ENCODE measurements at regions not wholly inside any gene's neighbourhood (a gene's known extent, or its start where the extent isn't known, plus 50 kb on each side); places are given as distances from the start of the nearest gene placed in this dataset.
"Not testable (repeated sequence)": the region's sequence is repeated elsewhere in the genome, so short reads cannot be mapped to it uniquely, and the experiment has no call there.

DNA sequence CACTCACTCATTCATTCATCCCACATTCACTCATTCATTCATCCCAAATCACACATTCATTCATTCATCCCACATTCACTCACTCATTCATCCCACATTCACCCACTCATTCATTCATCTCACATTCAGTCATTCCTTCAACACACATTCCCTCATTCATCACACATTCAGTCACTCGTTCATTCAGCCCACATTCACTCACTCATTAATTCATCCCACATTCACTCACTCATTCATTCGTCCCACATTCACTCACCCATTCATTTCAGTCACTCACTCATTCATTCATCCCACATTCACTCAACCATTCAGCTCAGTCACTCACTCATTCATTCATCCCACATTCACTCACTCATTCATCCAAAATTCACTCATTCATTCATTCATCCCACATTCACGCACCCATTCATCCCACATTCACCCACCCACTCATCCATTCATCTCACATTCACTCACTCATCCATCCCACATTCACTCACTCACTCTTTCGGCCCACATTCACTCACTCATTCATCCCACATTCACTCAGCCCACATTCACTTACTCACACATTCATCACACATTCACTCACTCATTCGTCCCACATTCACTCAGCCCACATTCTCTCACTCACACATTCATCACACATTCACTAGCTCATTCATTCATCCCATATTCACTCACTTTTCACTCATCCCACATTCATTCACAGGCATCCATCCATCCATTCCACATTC, 5469.9 kb upstream of the TPTE start:
- H3K4me3 ChIP-seq (ENCODE audit: insufficient read length, low read depth); DNase-seq (ENCODE audit: low read depth, low spot score); H3K36me3 ChIP-seq (ENCODE audit: insufficient read depth, insufficient read length, low read length); H3K9ac ChIP-seq (ENCODE audit: insufficient read length, low read depth); H3K4me1 ChIP-seq (ENCODE audit: insufficient read depth, insufficient read length); H3K27me3 ChIP-seq (ENCODE audit: insufficient read depth, insufficient read length); H3K9me3 ChIP-seq (ENCODE audit: insufficient read depth, low read length): not testable (repeated sequence)

DNA sequence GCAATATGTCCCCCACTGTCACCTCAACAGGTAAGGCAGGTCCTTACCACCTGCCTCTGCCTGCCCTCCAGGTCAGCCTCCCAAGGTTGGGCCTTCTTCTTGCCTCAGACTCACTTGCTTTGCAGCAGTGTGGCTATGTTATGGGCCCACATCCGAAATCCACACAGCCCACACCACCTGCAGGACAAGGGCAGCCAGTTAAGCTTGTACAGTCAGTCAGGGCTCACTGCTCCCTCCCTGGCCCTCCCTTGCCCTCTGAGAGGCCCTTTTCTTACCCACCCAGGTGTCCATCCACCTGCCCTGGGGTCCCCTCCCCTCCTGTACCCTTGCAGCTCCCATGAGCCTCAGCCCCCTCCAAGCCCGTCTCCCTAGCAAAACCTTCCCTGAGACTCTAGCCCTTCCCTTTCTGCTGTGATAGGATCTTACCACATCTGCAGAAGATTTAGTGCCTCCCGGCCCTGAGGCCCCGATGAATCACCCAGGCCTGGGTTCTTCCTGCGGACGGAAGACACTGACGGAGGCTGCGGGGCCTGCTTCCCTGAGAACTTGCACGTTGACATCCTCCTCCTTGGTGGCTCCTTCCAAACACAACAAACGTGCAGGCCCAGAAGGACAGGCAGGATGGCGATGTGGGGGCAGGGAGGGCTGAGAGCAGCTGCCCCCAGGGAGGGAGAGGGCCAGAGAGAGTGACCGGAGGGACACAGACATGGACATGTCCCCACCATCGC, 5466.2 kb upstream of the TPTE start:
- not testable (repeated sequence) for H3K27me3 ChIP-seq (ENCODE audit: insufficient read depth, insufficient read length); H3K4me3 ChIP-seq (ENCODE audit: insufficient read length, low read depth); H3K9me3 ChIP-seq (ENCODE audit: insufficient read depth, low read length); DNase-seq (ENCODE audit: low read depth, low spot score); H3K4me1 ChIP-seq (ENCODE audit: insufficient read depth, insufficient read length); H3K9ac ChIP-seq (ENCODE audit: insufficient read length, low read depth); H3K36me3 ChIP-seq (ENCODE audit: insufficient read depth, insufficient read length, low read length)

DNA sequence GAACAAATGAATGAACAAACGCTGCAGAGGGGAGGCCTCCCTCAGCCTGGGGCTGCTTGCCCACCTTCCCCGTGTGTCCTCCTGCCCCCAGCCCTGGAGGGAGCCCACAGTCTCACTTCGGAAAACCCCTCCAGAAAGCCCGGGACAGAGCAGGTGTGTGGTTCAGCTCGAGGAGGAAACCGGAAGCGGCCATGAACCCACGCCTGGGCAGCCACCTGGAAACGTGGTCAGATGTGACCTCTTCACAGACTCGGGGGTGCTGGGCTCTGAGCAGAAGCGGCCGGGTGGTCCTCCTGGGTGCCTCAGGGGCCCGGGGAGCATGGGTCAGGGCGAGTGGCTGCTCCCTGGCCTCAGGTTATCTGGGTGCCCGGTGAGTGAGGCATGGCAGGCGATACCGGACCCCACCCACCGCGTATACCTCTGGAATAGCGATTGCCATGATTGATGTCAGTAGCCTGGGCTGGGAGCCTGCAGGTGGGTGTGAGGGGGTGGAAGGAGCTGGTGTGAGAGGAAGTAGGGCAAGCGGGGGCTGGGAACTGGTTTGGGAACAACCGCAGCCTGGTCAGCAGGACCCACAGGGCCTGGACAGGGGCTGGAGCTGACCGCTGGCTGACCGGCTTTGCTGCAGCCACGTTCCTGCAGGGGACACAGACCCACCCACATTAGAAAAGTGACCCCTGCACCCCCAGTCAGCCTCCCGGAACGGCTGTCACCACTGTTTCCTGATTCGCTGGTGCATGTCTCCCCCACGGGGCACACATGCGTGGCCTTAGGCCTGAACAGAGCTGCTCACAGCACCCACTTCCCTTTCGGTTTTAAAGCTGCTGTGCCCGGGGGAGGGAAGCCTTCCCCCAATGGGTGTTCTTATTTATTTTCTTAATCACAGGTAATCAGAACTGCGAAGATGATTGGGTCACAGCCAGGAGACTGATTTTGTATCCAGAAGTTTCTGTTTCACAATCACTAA, 5465.1 kb upstream of the TPTE start:
- H3K9ac ChIP-seq (ENCODE audit: insufficient read length, low read depth); H3K4me1 ChIP-seq (ENCODE audit: insufficient read depth, insufficient read length); H3K36me3 ChIP-seq (ENCODE audit: insufficient read depth, insufficient read length, low read length); H3K27me3 ChIP-seq (ENCODE audit: insufficient read depth, insufficient read length); DNase-seq (ENCODE audit: low read depth, low spot score); H3K4me3 ChIP-seq (ENCODE audit: insufficient read length, low read depth); H3K9me3 ChIP-seq (ENCODE audit: insufficient read depth, low read length): not testable (repeated sequence)

DNA sequence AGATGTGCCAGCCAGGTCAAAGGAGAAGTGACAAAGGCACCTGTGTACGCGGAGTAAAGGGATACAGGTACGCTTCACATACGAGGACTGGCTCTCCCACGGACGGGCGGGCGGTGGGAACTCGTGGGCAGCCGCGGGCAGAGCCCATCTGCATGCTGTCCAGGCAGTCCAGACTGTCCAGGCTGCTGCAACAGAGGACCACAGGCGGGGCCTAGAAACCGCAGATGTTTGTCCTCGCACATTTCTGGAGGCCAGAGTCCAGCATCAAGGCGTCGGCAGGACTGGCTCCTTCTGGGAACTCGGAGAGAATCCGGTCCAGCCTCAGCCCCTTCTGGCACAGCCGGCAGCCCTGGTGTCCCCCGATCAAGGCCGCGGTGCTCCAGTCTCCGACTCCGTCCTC, 5464.3 kb upstream of the TPTE start:
- not testable (repeated sequence) for H3K36me3 ChIP-seq (ENCODE audit: insufficient read depth, insufficient read length, low read length); DNase-seq (ENCODE audit: low read depth, low spot score); H3K27me3 ChIP-seq (ENCODE audit: insufficient read depth, insufficient read length)

DNA sequence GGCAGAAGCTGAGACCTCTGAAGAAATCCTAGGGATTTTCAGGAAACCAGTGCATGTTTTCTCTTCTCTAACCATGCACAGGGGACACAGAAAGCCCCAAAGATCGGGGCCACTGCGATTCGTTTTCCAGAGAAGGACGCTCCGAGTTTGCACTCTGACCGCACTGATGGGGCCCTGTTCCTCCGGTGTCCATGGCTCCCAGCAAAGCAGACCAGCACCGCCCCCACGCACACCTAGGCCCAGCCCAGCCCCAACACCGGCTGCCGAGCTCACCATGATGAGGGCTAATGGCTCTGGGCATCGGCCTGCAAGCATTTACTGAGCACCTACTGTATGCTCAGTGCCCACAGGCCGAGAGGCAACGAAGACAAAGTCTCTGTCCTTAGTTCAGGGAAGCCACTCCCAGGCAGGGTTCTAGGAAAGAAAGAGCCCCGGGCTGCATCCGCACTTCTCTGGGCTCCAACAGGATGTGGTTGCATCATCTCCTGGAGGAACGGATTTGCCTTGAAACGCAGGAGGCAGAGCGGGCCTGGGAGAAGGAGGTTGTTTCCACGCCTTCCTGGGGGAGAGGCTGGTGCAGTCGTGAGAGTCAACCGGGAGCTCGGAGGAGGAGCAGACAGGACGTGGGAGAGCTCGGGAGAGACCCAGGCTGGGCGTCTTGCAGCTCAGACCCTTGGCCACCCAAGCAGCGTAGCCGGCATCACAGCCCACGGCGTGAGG, 5460.9 kb upstream of the TPTE start:
- H3K4me1 ChIP-seq (ENCODE audit: insufficient read depth, insufficient read length); H3K27me3 ChIP-seq (ENCODE audit: insufficient read depth, insufficient read length); H3K4me3 ChIP-seq (ENCODE audit: insufficient read length, low read depth); H3K9me3 ChIP-seq (ENCODE audit: insufficient read depth, low read length); H3K36me3 ChIP-seq (ENCODE audit: insufficient read depth, insufficient read length, low read length); DNase-seq (ENCODE audit: low read depth, low spot score); H3K9ac ChIP-seq (ENCODE audit: insufficient read length, low read depth): not testable (repeated sequence)

More for the DNA sequence above, 5464.3 kb upstream of the TPTE start:
- not testable (repeated sequence) for H3K9ac ChIP-seq (ENCODE audit: insufficient read length, low read depth); H3K4me1 ChIP-seq (ENCODE audit: insufficient read depth, insufficient read length); H3K9me3 ChIP-seq (ENCODE audit: insufficient read depth, low read length); H3K4me3 ChIP-seq (ENCODE audit: insufficient read length, low read depth)

DNA sequence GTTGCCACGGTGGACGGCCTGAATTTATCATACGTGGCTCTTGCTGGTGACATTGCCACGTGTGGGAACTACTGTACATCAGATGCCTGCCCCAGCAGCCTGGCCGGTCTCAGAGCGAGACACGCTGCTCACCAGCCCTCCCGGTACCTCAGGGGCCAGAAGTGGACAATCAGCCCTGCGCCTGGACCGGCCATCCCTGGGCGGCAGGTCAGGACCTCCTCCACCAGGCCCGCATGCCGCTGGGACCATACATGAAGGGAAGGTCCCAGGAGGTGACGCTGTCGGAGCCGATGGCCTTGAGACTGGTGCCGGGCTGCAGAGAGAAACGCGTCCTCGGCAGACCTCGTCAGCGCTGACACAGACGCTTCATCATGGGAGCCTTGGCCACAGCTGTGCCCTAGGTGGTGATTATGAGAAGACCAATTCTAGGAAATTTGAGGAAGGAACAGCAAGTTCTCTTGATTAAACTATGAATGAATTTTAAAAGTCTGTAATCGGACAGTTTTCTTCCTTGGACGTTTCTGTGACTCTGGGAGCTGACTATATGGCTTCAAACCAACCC, 5456.7 kb upstream of the TPTE start:
- H3K9ac ChIP-seq (ENCODE audit: insufficient read length, low read depth); H3K9me3 ChIP-seq (ENCODE audit: insufficient read depth, low read length); H3K27me3 ChIP-seq (ENCODE audit: insufficient read depth, insufficient read length); H3K4me3 ChIP-seq (ENCODE audit: insufficient read length, low read depth); H3K4me1 ChIP-seq (ENCODE audit: insufficient read depth, insufficient read length); DNase-seq (ENCODE audit: low read depth, low spot score); H3K36me3 ChIP-seq (ENCODE audit: insufficient read depth, insufficient read length, low read length): not testable (repeated sequence)

DNA sequence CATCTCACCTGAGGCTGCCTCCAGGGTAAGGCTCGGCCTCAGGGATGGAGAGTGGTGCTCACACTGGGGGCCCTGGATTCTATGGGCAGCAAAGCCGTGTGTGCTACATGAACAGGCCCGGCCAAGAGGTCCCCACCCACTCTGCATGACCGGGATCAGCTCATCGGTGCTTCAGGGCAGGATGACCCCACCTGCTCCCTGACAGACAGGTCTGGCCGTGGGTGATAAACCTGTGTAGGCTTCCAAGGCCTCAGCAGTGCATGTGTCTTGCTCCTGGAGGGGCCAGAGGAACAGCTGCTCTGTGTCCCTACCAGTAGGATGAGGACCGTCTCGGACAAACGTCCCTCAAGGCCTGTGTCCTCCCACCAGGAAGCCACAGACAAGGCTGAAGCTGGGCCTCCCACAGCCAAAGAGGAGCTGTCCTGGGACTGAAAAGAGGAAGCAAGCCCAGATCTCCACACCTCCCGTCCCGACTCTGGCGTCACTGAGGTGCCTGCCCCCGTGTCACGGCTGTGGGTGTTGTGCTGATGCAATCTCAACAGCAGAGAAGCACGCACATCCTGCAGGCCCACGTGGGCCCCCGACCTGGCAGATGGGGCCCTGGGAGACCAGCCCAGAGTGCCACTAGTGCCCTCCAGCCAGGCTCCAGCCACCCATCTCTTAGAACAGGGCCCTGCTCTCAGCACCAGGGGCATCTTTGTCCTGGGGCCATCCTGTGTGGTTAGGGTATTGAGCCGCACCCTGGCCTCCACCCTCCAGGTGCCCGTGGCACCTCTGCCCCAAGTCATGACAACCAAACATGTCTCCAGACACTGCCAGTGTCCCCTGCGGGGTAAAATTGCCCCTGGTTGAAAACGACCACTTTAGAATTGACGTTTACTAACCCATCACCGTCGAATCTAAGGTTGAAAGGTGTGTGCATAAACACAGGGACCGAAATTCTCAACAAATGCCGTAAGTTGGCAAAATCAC, 5455.9 kb upstream of the TPTE start:
- H3K9me3 ChIP-seq (ENCODE audit: insufficient read depth, low read length); H3K9ac ChIP-seq (ENCODE audit: insufficient read length, low read depth); H3K4me3 ChIP-seq (ENCODE audit: insufficient read length, low read depth); H3K4me1 ChIP-seq (ENCODE audit: insufficient read depth, insufficient read length); DNase-seq (ENCODE audit: low read depth, low spot score); H3K36me3 ChIP-seq (ENCODE audit: insufficient read depth, insufficient read length, low read length); H3K27me3 ChIP-seq (ENCODE audit: insufficient read depth, insufficient read length): not testable (repeated sequence)

DNA sequence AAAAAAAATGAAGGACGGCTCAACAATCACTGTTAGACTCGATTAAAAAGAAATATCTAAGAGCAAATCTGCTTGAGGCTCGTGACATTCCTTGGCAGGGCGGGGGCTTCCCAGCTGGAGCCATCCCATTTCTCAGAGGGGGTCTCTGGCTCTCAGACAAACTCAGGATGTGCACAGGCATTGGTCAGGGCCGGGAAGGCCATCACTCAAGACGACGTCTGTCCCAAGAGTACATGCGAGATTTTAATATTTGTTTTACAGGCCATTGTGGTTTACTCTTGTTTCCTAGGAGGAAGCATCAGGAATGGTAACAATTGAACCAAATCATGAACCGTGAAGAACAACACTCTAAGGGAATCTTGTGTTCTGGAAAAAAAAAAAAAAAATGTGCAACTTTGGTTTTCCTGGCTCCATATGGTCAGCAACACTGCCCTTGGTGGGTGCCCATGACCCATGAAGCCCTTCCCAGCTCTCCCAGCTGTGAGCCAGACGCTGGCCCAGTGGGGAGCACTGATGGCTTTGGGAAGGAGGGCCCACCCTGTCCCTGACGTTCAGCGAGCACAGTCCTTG, 5454.6 kb upstream of the TPTE start:
- not testable (repeated sequence) for H3K4me3 ChIP-seq (ENCODE audit: insufficient read length, low read depth); H3K9me3 ChIP-seq (ENCODE audit: insufficient read depth, low read length); DNase-seq (ENCODE audit: low read depth, low spot score); H3K4me1 ChIP-seq (ENCODE audit: insufficient read depth, insufficient read length); H3K9ac ChIP-seq (ENCODE audit: insufficient read length, low read depth); H3K27me3 ChIP-seq (ENCODE audit: insufficient read depth, insufficient read length); H3K36me3 ChIP-seq (ENCODE audit: insufficient read depth, insufficient read length, low read length)

DNA sequence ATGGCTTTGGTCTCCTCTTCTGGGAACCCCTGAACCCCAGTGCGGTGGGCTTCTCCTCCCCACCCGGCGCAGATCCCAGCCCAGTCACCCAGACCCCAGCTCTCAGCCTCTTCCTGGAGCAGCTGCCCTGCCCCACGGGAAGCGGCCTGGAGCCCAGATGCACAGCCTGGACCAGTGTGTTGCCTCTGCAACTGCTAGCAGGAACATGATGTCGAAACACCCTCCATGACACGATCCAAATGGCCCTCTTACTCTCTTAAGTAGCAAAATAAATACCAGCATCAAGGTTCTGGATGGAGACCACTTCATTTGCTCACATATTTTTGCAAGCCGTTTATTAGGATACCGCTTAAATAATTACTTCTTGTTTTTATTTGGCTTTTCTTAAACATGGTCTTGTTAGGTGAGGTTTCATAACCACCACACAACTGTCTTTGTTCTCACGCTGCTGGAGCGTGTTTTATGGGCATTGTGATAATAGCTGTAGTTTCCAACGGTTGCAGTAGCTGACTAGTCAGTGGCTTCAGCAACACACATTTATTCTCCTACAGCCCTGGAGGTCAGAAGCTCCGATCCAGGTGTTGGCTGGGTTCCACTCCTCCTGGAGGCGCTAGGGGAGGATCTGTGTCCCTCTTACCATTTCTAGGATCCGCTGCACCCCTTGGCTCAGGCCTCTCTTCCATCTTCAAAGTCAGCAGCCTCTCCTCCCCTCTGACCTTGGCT, 5453.9 kb upstream of the TPTE start:
- H3K27me3 ChIP-seq (ENCODE audit: insufficient read depth, insufficient read length); H3K36me3 ChIP-seq (ENCODE audit: insufficient read depth, insufficient read length, low read length); DNase-seq (ENCODE audit: low read depth, low spot score); H3K9me3 ChIP-seq (ENCODE audit: insufficient read depth, low read length); H3K4me1 ChIP-seq (ENCODE audit: insufficient read depth, insufficient read length); H3K9ac ChIP-seq (ENCODE audit: insufficient read length, low read depth); H3K4me3 ChIP-seq (ENCODE audit: insufficient read length, low read depth): not testable (repeated sequence)

DNA sequence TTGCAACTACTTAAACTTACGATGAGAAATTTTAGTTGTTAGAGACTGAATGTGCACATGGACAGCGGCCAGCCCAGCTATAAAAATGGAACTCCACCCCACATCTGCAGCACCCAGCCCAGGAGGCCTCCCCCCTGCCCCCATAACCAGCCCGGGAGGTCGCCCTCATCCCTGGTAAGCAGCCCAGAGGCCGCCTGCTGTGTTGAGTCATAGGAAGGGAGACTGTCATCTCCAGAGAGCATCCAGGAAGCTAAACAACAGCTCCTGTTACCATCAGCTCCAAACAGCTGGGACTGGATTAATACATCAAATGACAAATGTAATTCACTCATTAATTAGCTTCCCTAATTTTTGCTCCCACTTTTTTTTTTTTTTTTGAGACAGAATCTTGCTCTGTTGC, 5452.7 kb upstream of the TPTE start:
- not testable (repeated sequence) for H3K4me3 ChIP-seq (ENCODE audit: insufficient read length, low read depth); H3K9me3 ChIP-seq (ENCODE audit: insufficient read depth, low read length); H3K4me1 ChIP-seq (ENCODE audit: insufficient read depth, insufficient read length); DNase-seq (ENCODE audit: low read depth, low spot score); H3K27me3 ChIP-seq (ENCODE audit: insufficient read depth, insufficient read length); H3K9ac ChIP-seq (ENCODE audit: insufficient read length, low read depth); H3K36me3 ChIP-seq (ENCODE audit: insufficient read depth, insufficient read length, low read length)

Data from NT2/D1 (cell line).